ENCODE measurements at regions not wholly inside any gene's neighbourhood (a gene's known extent, or its start where the extent isn't known, plus 50 kb on each side); places are given as distances from the start of the nearest gene placed in this dataset.
A peak's percentile ranks its signal among the peaks of the same experiment; 100 is the strongest.

DNA sequence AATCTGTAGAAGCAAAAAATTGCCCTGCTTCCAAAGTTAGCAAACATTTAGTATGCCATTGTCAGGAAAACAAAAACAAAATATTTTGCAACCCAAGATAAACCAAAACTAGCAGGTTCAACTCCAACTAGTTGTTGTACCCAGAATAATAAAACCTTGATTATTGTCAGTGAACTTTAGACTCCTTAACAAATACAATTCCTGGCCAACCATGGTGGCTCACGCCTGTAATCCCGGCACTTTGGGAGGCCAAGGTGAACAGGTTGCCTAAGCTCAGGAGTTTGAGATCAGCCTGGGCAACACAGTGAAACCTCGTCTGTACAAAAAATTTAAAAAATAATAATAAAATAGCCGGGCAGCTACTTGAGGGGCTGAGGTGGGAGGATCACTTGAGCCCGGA, 53.6 kb upstream of the EPCAM start:
- no peak for DNase-seq

DNA sequence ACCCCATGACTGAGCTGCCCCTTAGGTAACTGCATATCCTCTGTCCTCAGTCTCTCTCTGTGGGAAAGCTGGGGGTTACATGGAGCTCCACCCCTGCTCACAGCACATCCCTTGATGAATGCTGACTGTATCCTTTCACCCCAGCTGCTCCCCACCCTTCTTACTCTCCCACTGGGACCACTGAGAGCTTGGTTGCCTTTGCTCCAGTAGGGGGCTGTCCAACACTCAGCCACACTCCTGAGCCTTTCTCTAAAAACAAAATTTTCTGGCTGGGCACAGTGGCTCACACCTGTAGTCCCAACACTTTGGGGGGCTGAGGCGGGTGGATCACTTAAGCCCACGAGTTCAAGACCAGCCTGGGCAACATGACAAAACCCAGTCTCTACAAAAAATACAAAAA, 55.4 kb upstream of the EPCAM start:
- no peak for DNase-seq

GRCh38 chr2:47313141-47313691, 55.9 kb upstream of the EPCAM start:
- no peak for DNase-seq

DNA sequence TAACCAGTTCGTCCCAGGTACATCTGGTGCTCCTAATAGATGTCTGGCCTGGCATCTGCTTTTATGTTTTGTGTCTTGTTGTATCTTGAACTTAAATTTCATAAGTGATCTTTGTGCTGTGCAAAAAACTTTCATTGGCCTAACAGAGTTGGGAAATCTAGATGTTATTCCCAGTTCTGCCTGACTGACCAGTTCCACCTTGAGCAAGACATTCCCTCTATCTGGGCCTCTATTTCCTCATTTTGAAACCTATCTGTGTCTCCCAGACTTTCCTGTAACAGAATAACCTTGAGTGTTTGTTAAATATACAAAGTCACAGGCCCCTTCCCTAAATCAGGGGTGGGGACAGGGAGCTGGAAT, 56.6 kb upstream of the EPCAM start:
- no peak for DNase-seq

GRCh38 chr2:47311764-47312490, 57.2 kb upstream of the EPCAM start:
- DNase-seq = no peak

- peak; percentile 15 for DNase-seq
These were observed 58.1 kb upstream of the EPCAM start for GRCh38 chr2:47310801-47311560.

DNA sequence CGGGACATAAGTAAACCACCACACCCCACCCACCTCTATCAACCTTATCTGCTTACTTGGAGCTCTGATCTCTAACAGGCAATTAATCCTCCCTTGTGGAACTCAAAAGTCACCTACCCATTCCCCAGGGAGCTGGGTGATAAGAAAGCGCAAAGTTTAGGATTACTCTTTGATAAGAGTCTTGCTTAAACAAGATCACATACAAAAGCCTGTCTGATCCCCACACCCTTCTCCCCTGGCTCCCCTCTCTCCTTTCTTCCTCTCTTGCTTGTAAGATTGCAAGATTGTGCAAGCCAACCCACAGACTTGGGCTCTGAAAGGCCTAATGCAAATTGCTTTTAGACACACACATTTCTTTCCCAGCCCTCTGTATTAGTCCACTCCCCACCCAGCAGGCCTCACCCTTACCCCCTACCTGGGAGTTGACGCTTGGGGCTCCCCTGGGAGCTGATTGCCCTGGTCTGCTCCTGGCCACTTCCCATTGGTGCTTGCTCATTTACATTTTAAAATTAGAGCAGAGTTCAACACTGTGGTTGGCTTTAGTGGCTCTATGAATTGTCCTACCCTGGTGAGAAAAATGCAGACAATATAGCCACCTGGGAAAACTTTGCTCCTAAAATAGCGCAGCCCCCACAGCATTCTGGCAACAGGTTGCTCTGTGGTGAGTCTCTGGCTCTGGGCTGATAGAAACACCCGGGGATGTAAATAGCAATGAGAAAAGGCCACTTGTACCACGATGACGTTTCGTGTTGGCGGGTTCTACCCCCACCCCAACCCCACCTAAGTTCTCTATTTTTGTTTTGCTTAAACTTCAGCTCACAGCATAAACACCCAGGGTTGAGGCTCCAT, 58.9 kb upstream of the EPCAM start:
- peak; percentile 41 for DNase-seq

DNA sequence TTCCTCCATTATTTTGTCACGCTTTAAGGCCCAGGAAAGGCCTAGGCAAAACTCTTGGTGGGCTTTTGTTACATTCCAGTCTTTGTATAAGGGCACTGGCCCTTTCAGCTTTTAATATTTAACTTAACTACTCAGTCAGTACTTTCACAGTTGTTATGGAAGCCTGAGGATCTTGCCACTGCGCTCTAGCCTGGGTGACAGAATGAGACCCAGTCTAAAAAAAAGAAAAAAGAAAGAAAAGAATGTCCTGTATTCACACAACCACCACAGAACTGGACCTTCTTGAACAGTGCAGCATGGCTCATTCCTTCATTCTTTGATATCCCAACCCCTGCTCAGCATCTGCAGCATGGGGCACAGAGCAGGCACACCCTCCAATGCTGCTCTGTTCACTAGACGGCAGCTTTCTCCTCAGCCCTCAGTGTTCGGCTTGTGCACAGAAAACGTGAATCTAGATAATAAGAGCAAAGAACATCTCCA, 59.6 kb upstream of the EPCAM start:
- no peak for DNase-seq

GRCh38 chr2:47307066-47307465, 62.0 kb upstream of the EPCAM start:
- peak; percentile 69 for DNase-seq

GRCh38 chr2:47304654-47305053, 64.5 kb upstream of the EPCAM start:
- no peak for DNase-seq

GRCh38 chr2:47303341-47304148, 65.6 kb upstream of the EPCAM start:
- DNase-seq = no peak

DNA sequence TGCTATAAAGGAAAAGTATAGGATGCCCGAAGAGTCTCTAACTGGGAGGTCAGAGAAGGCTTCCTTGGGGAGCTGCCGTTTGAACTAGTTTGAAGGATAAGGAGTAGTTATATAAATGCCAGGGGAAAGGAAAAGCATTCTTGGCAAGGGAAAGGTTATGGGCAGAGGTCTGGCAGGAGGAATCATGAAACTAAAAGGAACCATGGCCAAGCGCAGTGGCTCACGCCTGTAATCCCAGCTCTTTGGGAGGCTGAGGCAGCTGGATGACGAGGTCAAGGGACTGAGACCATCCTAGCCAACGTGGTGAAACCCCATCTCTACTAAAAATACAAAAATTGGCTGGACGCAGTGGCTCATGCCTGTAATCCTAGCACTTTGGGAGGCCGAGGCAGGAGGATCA, 66.8 kb upstream of the EPCAM start:
- no peak for DNase-seq

GRCh38 chr2:47301731-47302130, 67.4 kb upstream of the EPCAM start:
- DNase-seq = no peak

GRCh38 chr2:47301277-47301618, 67.9 kb upstream of the EPCAM start:
- DNase-seq = no peak

DNA sequence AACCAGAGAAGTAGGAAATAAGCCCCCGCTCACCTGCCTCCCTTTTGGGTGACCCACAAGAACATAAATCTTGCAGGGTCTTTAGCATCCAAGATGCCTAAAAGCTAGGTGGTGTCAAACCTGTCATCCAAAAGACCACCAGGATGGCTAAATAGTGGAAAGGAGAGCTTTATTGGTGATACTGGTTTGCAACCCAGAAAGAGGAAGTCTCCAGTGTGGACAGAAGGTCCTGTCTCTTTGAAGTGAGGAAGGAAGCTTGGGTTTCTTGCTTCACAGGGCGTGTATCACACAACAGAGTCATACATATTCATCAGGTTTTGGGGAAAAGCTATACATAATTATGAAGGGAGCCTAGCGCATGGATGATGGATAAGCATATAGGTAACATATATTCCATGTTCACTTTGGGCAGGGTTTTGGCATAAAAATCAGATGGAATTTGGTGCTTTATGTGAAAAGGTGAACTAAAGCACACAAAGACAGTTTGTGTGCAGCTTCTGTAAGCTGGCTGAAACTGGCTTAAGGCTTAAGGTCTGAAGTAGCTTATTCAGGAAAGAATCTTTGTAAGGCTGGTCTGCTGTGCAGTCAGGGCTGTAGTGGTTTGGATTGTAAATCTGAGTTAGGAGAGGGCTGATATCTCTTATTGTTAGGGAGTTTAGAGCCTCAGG, 68.4 kb upstream of the EPCAM start:
- DNase-seq = no peak

DNA sequence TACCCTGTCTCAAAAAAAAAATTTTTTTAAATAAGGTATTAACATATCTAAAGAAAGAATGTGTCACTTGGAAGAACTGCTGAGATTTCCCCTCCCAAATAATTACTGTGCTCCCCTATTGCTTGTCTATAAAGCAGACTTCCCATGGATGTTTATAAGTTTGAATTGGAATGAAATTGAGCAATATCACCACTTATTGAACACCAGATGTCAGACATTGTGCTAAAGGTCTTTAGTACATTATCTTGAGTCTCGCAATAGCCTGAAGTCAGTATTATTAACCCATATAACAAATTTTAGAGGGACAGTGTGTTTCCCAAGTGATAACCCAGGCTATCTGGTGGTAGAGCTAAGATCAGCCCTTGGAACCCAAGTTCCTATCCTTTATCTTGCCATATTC, 69.0 kb upstream of the EPCAM start:
- DNase-seq = no peak

- no peak for DNase-seq
These were observed 69.6 kb upstream of the EPCAM start for GRCh38 chr2:47299555-47299954.

- no peak for DNase-seq
These were observed 70.3 kb upstream of the EPCAM start for GRCh38 chr2:47298771-47299170.

- DNase-seq = no peak
These were observed 71.2 kb upstream of the EPCAM start for GRCh38 chr2:47297767-47298425.

- DNase-seq = no peak
These were observed 73.0 kb upstream of the EPCAM start for GRCh38 chr2:47295981-47296635.
